ENCODE measurements at regions not wholly inside any gene's neighbourhood (a gene's known extent, or its start where the extent isn't known, plus 50 kb on each side); places are given as distances from the start of the nearest gene placed in this dataset.

DNA sequence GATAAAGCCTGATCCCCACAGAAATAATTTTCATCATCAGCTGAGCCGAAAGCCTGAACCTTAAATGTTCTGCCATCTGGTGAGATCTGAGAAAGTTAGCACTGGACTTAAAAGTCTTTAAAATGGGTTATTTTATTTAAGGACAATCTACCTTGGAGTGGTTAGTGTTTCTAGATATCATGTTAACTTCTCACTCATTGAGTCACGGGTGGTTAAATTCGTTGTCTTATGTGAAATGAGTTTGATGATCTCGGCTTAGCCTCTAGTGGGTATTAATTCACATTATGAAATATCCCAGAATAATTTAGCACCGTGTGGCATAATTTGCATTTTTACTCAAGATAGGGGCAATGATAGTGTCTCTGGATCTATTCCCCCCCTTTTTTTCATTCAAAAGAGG, 117.4 kb upstream of the ZNF536 start:
- Histone ChIP-seq H3K27ac (ENCODE audit: low read depth in 1 of 2, low read length in 2 of 2) (no peak overlapping the region), H3K36me3 (ENCODE audit: control insufficient read depth in 4 of 4, insufficient read depth in 3 of 4, low read depth in 1 of 4, low read length in 3 of 4) (no peaks in the 10 kb centered on the region), H3K4me1 (ENCODE audit: control insufficient read depth in 4 of 4, insufficient read depth in 4 of 4, low read length in 3 of 4) (no peaks in the 10 kb centered on the region), H3K9me3 (ENCODE audit: control insufficient read depth in 4 of 4, low read length in 3 of 4) (no peaks in the 10 kb centered on the region), H3K4me3 (ENCODE audit: low read depth in 1 of 3, low read length in 3 of 3) (no peak overlapping the region), H3K27me3 (ENCODE audit: control insufficient read depth in 4 of 4, insufficient read depth in 4 of 4, low read length in 3 of 4) (peaks cover 0 to 14% (median 6%) of the 10 kb centered on the region in 4 donors), H3K9ac (ENCODE audit: low read depth in 1 of 2, low read length in 2 of 2) (no peak overlapping the region)
- no peak for DNase-seq (ENCODE audit: low spot score)
- 65% methylated on average over 5 of the region's 5 CpGs for WGBS
- no peak for TF ChIP-seq JUND (IDR thresholded peaks at IDR 0.05)
- TF ChIP-seq RAD21 (IDR thresholded peaks at IDR 0.05): no peak
- no peak for TF ChIP-seq FOXA2 (IDR thresholded peaks at IDR 0.05)
- TF ChIP-seq, protein P1, sequence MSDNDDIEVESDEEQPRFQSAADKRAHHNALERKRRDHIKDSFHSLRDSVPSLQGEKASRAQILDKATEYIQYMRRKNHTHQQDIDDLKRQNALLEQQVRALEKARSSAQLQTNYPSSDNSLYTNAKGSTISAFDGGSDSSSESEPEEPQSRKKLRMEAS (IDR thresholded peaks at IDR 0.05): no peak
- no peak for TF ChIP-seq HNF4G (IDR thresholded peaks at IDR 0.05)
- no peak for TF ChIP-seq HNF4A (conservative IDR thresholded peaks at IDR 0.05)
- TF ChIP-seq, protein P2, sequence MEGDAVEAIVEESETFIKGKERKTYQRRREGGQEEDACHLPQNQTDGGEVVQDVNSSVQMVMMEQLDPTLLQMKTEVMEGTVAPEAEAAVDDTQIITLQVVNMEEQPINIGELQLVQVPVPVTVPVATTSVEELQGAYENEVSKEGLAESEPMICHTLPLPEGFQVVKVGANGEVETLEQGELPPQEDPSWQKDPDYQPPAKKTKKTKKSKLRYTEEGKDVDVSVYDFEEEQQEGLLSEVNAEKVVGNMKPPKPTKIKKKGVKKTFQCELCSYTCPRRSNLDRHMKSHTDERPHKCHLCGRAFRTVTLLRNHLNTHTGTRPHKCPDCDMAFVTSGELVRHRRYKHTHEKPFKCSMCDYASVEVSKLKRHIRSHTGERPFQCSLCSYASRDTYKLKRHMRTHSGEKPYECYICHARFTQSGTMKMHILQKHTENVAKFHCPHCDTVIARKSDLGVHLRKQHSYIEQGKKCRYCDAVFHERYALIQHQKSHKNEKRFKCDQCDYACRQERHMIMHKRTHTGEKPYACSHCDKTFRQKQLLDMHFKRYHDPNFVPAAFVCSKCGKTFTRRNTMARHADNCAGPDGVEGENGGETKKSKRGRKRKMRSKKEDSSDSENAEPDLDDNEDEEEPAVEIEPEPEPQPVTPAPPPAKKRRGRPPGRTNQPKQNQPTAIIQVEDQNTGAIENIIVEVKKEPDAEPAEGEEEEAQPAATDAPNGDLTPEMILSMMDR (IDR thresholded peaks at IDR 0.05; ENCODE audit: low read depth, low read length, missing input control): no peak
- TF ChIP-seq EGR1 (IDR thresholded peaks at IDR 0.05; ENCODE audit: low read depth in 2 of 2): no peak
- TF ChIP-seq ATF3 (IDR thresholded peaks at IDR 0.05): no peak
- no peak for TF ChIP-seq GABPA (IDR thresholded peaks at IDR 0.05 in 1 of 2, conservative IDR thresholded peaks at IDR 0.05 in 1 of 2)
- no peak for TF ChIP-seq FOXA1 (IDR thresholded peaks at IDR 0.05)
- no peak for TF ChIP-seq ZBTB33 (IDR thresholded peaks at IDR 0.05)
- no peak for TF ChIP-seq YY1 (IDR thresholded peaks at IDR 0.05)
- TF ChIP-seq TAF1 (conservative IDR thresholded peaks at IDR 0.05): no peak
- no peak for TF ChIP-seq SP1 (IDR thresholded peaks at IDR 0.05)
- no peak for TF ChIP-seq NR2F2 (IDR thresholded peaks at IDR 0.05)
- TF ChIP-seq RXRA (IDR thresholded peaks at IDR 0.05): no peak
- TF ChIP-seq REST (IDR thresholded peaks at IDR 0.05): no peak

All from liver (tissue), 8 donors.